GM18909 (cell line): ENCODE measurements at regions not wholly inside any gene's neighbourhood (a gene's known extent, or its start where the extent isn't known, plus 50 kb on each side); places are given as distances from the start of the nearest gene placed in this dataset.

Source experiments
- ATAC-seq: cut with Tn5 transposase; IDR thresholded peaks from one replicate; pipeline ENCODE4 v1.9.1; 2021; ENCODE audit warnings: mild to moderate bottlenecking; ENCODE audit not compliant: unreplicated experiment, poor library complexity

- no peak for ATAC-seq
Measured at GRCh38 chr13:63209330-63210017, 1793.8 kb upstream of the PCDH20 start.

DNA sequence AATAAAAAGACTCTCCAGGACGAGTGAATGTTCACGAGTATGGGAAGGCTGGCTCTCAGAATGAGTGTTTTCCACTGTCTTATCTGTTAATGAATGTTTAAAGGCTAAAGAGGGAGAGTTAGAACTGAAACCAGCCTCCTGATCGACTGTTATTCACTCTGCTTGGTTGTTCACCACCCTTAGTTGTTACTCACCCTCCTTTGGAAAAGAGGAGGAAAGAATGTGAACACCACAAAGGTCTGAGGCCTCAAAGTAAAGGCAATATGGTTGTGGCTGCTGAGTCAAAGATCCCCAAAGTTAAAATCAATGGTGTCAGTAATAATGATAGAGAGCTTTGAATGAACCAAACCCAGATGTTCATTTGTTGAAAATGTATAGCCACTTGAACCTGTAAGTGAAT is 1793.2 kb upstream of the PCDH20 start:
- ATAC-seq, result no peak

- no peak for ATAC-seq
Measured at GRCh38 chr13:63206461-63206860, 1790.8 kb upstream of the PCDH20 start.

DNA sequence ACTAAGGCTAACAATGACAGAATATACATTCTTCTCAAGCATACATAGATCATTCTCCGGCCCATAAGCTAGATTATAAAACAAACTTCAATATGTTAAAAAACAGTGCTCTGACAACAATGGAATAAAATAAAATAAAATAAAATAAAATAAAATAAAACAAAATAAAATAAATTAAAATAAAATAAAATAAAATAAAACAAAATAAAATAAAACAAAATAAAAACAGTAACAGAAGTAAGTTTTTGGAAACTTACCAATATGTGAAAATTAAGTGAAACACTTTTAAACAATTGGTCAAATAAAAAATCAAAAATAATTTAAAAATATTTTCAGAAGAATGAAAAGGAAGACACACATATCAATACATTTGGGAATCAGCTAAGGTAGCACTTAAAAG is 1785.8 kb upstream of the PCDH20 start:
- ATAC-seq, result no peak

DNA sequence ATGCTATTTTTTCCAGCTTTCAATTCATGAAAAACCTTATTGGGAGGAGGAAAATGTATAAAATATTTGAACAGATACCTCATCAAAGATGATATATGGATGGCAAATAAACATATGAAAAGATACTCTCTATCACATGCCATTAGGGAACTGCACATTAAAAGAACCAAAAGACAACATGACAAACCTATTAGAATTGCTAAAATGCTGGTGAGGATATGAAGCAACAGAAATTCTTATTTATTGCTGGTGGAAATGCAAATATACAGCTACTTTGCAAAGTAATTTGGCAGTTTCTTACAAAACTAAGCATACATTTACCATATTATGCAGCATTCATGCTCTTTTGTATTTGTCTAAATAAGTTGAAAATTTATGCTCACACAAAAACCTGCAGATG is 1783.9 kb upstream of the PCDH20 start:
- ATAC-seq, result no peak

GRCh38 chr13:63198071-63198470 is 1782.4 kb upstream of the PCDH20 start:
- ATAC-seq, result no peak

DNA sequence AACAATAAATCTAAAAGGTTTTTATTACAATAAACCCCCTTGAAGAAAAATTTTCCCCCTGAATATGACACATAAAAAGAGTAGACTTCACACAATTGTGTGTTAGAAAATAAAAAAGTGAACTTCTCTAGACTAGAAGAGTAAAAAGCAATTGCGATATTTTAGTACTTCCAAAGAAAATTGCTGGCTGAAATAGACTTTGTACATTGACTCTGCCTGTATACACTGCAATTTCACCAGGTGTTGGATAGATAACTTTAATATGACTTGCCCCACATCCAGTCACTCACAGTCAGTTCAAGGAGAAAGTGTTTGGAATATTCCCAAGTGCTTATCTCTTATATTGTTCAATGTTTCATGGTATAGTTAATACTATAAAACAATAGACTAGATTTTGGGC is 1780.1 kb upstream of the PCDH20 start:
- no peak for ATAC-seq

GRCh38 chr13:63190742-63191141 is 1775.1 kb upstream of the PCDH20 start:
- no peak for ATAC-seq

- ATAC-seq, result no peak
Measured at GRCh38 chr13:63190219-63190618, 1774.6 kb upstream of the PCDH20 start.

DNA sequence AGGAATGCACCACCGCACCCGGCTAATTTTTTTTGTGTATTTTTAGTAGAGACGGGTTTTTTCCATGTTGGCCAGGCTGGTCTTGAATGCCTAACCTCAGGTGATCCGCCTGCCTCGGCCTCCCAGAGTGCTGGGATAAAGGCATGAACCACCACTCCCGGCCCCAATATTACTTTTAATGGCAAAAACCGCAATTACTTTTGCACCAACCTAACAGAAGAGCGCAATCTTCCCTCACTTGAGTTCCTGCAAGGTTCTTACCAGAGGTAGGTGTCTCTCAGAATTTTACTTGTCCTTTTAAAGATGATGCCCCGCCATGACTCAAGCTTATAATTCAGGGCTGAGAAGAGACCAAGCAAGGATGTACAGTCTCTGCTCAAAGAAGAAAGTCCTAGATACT is 1774.1 kb upstream of the PCDH20 start:
- no peak for ATAC-seq

DNA sequence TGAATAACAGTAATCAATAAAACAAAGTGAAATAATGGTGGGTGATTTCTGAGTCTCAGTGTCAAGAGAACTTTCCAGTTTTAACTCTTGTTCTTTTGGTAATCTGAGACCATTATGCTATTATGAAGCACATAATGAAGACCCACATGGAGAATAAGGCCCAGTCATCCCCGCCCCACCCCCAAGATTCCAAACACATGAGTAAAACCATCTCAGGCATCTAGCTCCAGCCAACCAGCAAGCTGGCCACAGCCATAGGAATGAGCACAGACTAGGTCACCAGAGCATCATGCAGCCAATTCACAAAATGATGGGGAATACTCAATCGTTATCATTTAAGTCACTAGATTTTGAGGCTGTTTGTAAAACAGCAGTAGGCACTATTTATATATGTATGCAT is 1769.0 kb upstream of the PCDH20 start:
- ATAC-seq, result no peak

DNA sequence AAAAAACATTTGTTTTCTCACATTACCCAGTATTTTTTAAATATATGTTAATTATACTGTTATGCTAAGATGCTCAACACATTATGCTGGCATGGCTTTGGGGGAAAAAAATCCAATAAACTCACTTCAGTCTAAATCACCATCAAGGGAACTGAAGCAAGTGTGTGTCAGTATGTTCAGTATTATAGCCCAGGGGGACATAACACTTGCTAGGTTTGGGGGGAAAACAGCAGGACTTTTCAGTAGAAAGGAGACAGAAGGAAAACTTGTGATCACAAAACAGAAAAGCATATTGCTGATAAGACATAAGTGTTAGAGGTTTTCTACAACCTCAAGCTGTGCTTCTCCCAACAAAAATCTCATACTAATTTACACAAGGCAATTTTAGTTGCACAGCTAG is 1759.9 kb upstream of the PCDH20 start:
- ATAC-seq, result no peak

DNA sequence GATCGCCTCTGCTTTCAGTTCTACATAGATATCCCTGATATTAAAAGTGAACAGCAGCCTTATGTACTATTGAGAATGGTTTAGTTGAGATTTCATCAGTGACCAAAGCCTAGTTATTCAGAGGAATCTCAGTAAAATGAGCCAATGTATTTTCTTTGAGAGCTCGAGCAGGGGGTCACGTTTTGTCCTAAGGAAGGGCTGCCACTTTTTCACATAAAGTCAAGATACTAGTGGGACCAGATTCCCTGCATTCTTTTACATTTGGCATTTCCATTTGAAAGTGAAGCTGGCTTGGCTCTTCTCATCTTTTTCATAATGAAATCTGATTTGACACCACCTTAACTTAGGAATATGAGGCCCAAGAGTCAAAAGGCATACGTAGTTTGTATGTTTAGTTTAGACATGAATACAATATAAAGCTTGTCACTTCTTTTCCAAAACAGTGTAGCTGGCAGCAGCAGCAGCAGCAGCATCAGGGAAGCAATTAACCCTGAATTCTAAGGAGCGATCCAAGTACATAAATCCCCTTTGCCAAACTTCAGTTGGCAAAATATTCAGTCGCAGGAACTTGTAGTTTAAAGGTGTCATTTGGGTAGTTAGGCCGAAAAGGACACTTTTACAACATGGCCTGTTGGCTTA is 1752.2 kb upstream of the PCDH20 start:
- ATAC-seq, result no peak

- ATAC-seq, result no peak
Measured at GRCh38 chr13:63166345-63166744, 1750.7 kb upstream of the PCDH20 start.

DNA sequence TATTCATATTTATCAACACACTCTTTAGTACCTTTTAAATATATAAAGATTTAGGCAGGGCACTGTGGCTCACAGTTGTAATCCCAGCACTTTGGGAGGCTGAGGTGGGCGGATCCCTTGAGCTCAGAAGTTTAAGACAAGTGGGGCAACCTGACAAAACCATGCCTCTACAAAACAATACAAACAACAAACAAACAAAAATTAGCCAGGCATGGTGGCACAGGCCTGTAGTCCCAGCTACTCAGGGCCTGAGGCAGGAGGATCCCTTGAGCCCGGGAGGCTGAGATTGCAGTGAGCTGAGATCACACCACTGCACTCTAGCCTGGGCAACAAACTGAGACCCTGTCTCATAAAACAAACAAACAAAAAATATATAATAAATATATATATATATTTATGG is 1748.3 kb upstream of the PCDH20 start:
- no peak for ATAC-seq

DNA sequence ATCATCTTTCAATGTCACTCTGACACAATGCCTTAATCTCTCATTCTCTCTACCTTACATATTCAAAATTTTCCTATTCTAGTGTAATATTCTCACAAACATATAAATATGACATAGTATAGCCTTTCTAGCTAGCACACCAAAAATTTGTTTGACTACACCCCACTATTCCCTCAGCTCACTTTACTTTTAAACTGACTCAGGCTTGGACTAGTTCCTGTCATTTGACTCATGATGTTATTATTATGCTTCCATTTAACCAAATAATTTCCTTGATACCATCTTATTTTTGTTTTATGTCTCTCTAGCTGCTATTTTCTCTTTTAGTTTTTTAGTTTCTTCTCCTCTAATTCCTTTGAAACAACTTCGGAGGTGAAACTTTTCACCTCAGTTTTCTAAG is 1745.6 kb upstream of the PCDH20 start:
- no peak for ATAC-seq

GRCh38 chr13:63156816-63157215 is 1741.2 kb upstream of the PCDH20 start:
- no peak for ATAC-seq

DNA sequence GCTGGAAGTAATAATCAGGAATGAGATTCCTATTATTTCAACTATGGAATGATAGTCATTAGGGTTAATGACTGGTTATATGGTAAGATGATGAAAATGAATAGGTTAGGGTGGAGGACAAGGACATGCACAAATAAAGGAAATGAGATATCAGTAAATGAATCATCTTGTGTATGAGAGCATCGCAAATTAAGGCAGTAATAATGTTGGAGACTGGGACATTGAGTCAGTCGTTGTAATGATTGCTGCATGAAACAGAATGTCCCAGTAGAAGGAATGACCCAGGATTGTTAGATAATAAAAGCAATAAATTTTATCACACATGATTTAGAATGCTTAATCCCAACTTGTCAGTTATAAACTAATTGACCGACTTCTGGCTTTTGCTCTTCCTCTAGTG is 1733.7 kb upstream of the PCDH20 start:
- ATAC-seq, result no peak

GRCh38 chr13:63139277-63139676 is 1723.6 kb upstream of the PCDH20 start:
- ATAC-seq, result no peak

DNA sequence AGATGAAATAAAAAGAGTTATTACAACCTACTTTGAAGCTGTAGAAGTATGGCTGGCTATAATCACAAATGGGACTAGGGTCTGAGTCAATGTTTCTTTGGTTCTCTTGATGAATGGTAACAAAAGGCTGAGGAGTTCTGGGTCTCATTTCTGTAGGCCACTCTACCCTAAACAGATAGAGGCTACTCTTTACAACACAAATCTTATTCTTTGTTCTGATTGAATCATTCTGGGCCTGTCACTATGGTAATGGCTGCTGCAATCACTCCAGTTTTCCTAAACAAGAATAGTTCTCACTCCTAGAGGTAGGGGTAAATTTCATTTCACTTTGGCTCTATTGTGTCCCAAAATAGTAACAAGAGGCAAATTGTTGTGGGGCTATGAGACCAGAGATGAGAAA is 1714.3 kb upstream of the PCDH20 start:
- no peak for ATAC-seq

- ATAC-seq, result no peak
Measured at GRCh38 chr13:63128716-63129115, 1713.1 kb upstream of the PCDH20 start.

- no peak for ATAC-seq
Measured at GRCh38 chr13:63124863-63125262, 1709.2 kb upstream of the PCDH20 start.
